T-helper 2 cell treated with Interferon-gamma antibody and Interleukin-4, amounts not matched to agents 100 ng/mL and 5 ng/mL, for 36 hours (primary cell): ENCODE measurements at regions not wholly inside any gene's neighbourhood (a gene's known extent, or its start where the extent isn't known, plus 50 kb on each side); places are given as distances from the start of the nearest gene placed in this dataset.
"Not testable (repeated sequence)": the region's sequence is repeated elsewhere in the genome, so short reads cannot be mapped to it uniquely, and the experiment has no call there.

Experiments used
- intact Hi-C: fragments of 100-400 bp; cut with micrococcal nuclease; formaldehyde crosslinking; loops from one replicate; pipeline ENCODE4 v1.15.1; 2023

- intact Hi-C loops = not testable (repeated sequence)
These were observed 79.2 kb upstream of the DTNBP1 start for GRCh38 chr6:15742013-15742412.

GRCh38 chr6:15741405-15741804 is 78.6 kb upstream of the DTNBP1 start:
- intact Hi-C loops = no loop called here

- intact Hi-C loops = no loop called here
These were observed 77.0 kb upstream of the DTNBP1 start for GRCh38 chr6:15739867-15740266.

- intact Hi-C loops = no loop called here
These were observed 76.5 kb upstream of the DTNBP1 start for GRCh38 chr6:15739353-15739752.

- intact Hi-C loops = not testable (repeated sequence)
These were observed 75.4 kb upstream of the DTNBP1 start for GRCh38 chr6:15738195-15738594.

- intact Hi-C loops = loop anchor here (2.0 kb wide), 1 partner anchor 41 kb away; no protein-coding TSS in a partner anchor
These were observed 73.5 kb upstream of the DTNBP1 start for GRCh38 chr6:15736297-15736696.

- intact Hi-C loops = loop anchor here (2.0 kb wide), 1 partner anchor 41 kb away; no protein-coding TSS in a partner anchor
These were observed 72.9 kb upstream of the DTNBP1 start for GRCh38 chr6:15735567-15736265.

GRCh38 chr6:15734118-15734897 is 71.5 kb upstream of the DTNBP1 start:
- intact Hi-C loops = no loop called here

- intact Hi-C loops = loop anchor here (1.0 kb wide), 1 partner anchor 33 kb away; no protein-coding TSS in a partner anchor
These were observed 68.1 kb upstream of the DTNBP1 start for GRCh38 chr6:15730922-15731321.

- intact Hi-C loops = no loop called here
These were observed 67.6 kb upstream of the DTNBP1 start for GRCh38 chr6:15730442-15730841.

GRCh38 chr6:15722731-15723130 is 59.9 kb upstream of the DTNBP1 start:
- intact Hi-C loops = no loop called here

- intact Hi-C loops = no loop called here
These were observed 54.1 kb upstream of the DTNBP1 start for GRCh38 chr6:15716889-15717288.

GRCh38 chr6:15715851-15716250 is 53.0 kb upstream of the DTNBP1 start:
- intact Hi-C loops = no loop called here

GRCh38 chr6:15715060-15715459 is 52.2 kb upstream of the DTNBP1 start:
- intact Hi-C loops = no loop called here

- intact Hi-C loops = no loop called here
These were observed 51.8 kb upstream of the DTNBP1 start for GRCh38 chr6:15714658-15715057.

- intact Hi-C loops = no loop called here
These were observed 50.5 kb upstream of the DTNBP1 start for GRCh38 chr6:15713325-15713724.

- intact Hi-C loops = no loop called here
These were observed 50.0 kb upstream of the DTNBP1 start for GRCh38 chr6:15712797-15713196.
